Mammary epithelial cell (primary cell): ENCODE measurements at regions not wholly inside any gene's neighbourhood (a gene's known extent, or its start where the extent isn't known, plus 50 kb on each side); places are given as distances from the start of the nearest gene placed in this dataset.

ENCODE experiments used
- CTCF ChIP-seq, 2 donors: IDR thresholded peaks in 1 of 2; conservative IDR thresholded peaks in 1 of 2; 2 replicates each; pipeline ENCODE4 v1.5.1; 2011 to 2012; ENCODE audit warnings: inconsistent platforms in 2 of 2, low read length in 2 of 2, mild to moderate bottlenecking in 2 of 2, control low read depth in 1 of 2, low read depth in 1 of 2; ENCODE audit not compliant: insufficient read depth in 1 of 2; ENCODE audit errors: extremely low read depth in 1 of 2
- EZH2 ChIP-seq: IDR thresholded peaks from 2 replicates; pipeline ENCODE4 v1.6.1; 2012; ENCODE audit warnings: low read length, inconsistent platforms, borderline replicate concordance

GRCh38 chr10:50993771-50994251 lies 80.5 kb upstream of the PRKG1 start:
- TF ChIP-seq EZH2 (no peak), CTCF (conservative IDR thresholded peaks at IDR 0.05 in 1 of 2, IDR thresholded peaks at IDR 0.05 in 1 of 2; ENCODE audit: extremely low read depth in 1 of 2, insufficient read depth in 1 of 2, low read depth in 1 of 2, low read length in 2 of 2) (no peak)
